ENCODE measurements at regions not wholly inside any gene's neighbourhood (a gene's known extent, or its start where the extent isn't known, plus 50 kb on each side); places are given as distances from the start of the nearest gene placed in this dataset.

DNA sequence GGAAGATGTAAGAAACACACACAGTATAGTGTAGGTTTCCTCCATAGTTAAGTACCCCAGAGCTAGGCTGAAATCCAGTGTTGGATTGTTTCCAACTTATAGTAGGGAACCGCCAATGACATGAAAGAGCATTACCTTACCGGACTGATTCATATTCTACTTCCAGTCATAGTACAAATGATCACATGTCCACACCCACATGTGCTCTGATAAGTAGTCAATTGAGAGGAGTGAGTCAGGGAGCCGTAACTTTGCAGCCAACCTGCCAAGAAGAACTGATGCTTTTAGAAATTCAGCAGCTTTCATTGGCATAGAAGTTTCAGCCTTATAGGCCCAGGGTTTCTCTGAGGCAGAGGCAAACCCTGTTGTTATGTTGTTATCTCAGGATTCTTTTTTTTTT is 240.6 kb downstream of the ETS1 start:
- POLR2A ChIA-PET, result no interaction called here
- ATAC-seq, result no peak
- Histone ChIP-seq H3K27me3 (replicated peaks in 1 of 2; ENCODE audit: control insufficient read depth in 2 of 2, insufficient read depth in 2 of 2, low read length in 1 of 2) (no peaks in the 10 kb centered on the region), H3K4me3 (no peak overlapping the region), H3K4me2 (ENCODE audit: control insufficient read depth, insufficient read depth) (no peak overlapping the region), H3K4me1 (ENCODE audit: control insufficient read depth, insufficient read depth, low read length) (peaks cover 19% of the 10 kb centered on the region), H3K9me3 (replicated peaks; ENCODE audit: control insufficient read depth, insufficient read depth, low read length) (no peaks in the 10 kb centered on the region), H3K36me3 (ENCODE audit: control insufficient read depth in 2 of 2, insufficient read depth in 2 of 2, low read length in 1 of 2) (no peaks in the 10 kb centered on the region), H4K20me1 (ENCODE audit: control insufficient read depth, insufficient read depth) (no peaks in the 10 kb centered on the region), H3K27ac (ENCODE audit: control insufficient read depth, insufficient read depth) (no peak overlapping the region), H3K79me2 (ENCODE audit: control insufficient read depth, insufficient read depth, low read length) (no peaks in the 10 kb centered on the region), H2AFZ (ENCODE audit: control insufficient read depth, low read depth, low read length) (no peak overlapping the region), H3K9ac (ENCODE audit: control insufficient read depth, insufficient read depth, low read length) (no peak overlapping the region)
- TF ChIP-seq YBX1 (IDR thresholded peaks at IDR 0.05) (no peak), ESRRA (IDR thresholded peaks at IDR 0.05; ENCODE audit: low read length) (no peak), CBFB (IDR thresholded peaks at IDR 0.05; ENCODE audit: low read depth) (no peak), NR2C2 (IDR thresholded peaks at IDR 0.05; ENCODE audit: borderline replicate concordance, control insufficient read depth, insufficient read length, low read depth) (no peak), RUNX3 (IDR thresholded peaks at IDR 0.05; ENCODE audit: low read length) (no peak), RB1 (IDR thresholded peaks at IDR 0.05; ENCODE audit: borderline replicate concordance) (no peak), IRF5 (IDR thresholded peaks at IDR 0.05; ENCODE audit: borderline replicate concordance) (no peak), PBX3 (IDR thresholded peaks at IDR 0.05; ENCODE audit: insufficient replicate concordance, low read depth, low read length) (no peak), ATF2 (IDR thresholded peaks at IDR 0.05; ENCODE audit: low read length) (no peak), FOXK2 (IDR thresholded peaks at IDR 0.05) (no peak), BRCA1 (IDR thresholded peaks at IDR 0.05; ENCODE audit: low read depth, low read length) (no peak)
- TF ChIP-seq, protein P1, sequence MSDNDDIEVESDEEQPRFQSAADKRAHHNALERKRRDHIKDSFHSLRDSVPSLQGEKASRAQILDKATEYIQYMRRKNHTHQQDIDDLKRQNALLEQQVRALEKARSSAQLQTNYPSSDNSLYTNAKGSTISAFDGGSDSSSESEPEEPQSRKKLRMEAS (IDR thresholded peaks at IDR 0.05; ENCODE audit: low read depth, low read length), result no peak
- RAD21 ChIA-PET (ENCODE audit: unreplicated experiment), result no interaction called here
- WGBS (ENCODE audit: insufficient coverage, insufficient replicate concordance, low lambda C conversion rate, missing lambda C conversion rate), result 65% methylated on average over 3 of the region's 3 CpGs
- no peak for DNase-seq (ENCODE audit: low read depth, low spot score)
- SMC1A ChIA-PET (ENCODE audit: uncharacterized antibody, unreplicated experiment), result interaction anchor here (1.4 to 1.6 kb wide), 2 partner anchors 19 to 281 kb away, joined by 3 to 4 read pairs; no protein-coding TSS in a partner anchor
- in situ Hi-C loops (cut with MboI) (no loop called here), intact Hi-C loops (cut with micrococcal nuclease; ENCODE audit: unreplicated experiment) (no loop called here)
- CTCF ChIA-PET, result no interaction called here
- no peak for FAIRE-seq
- no TSS peak for BruUV-seq (replicated peaks)

Measured in GM12878 (cell line).